WTC11 (cell line): ENCODE measurements at regions not wholly inside any gene's neighbourhood (a gene's known extent, or its start where the extent isn't known, plus 50 kb on each side); places are given as distances from the start of the nearest gene placed in this dataset.

ENCODE experiments used
- ATAC-seq: fragments of 200-7000 bp; cut with Tn5 transposase; 2 replicates; pipeline ENCODE4 v1.10.0; 2021; ENCODE audit warnings: mild to moderate bottlenecking, moderate library complexity
- CTCF ChIA-PET: fragments of 300-600 bp; sonication (Branson Sonifier 250); formaldehyde crosslinking; loops from one replicate; lab custom pipeline; 2021; ENCODE audit warnings: antibody characterized with exemption; lab: Charles Lee
- POLR2A ChIA-PET: fragments of 350-600 bp; sonication (Branson Sonifier 250); formaldehyde crosslinking; loops from one replicate; lab custom pipeline; 2021; ENCODE audit warnings: antibody characterized with exemption; lab: Charles Lee
- DNase-seq: peaks from one replicate; pipeline ENCODE4 v3.0.0; 2021; ENCODE audit warnings: low spot score
- H3K27ac Mint-ChIP-seq: 2 replicates; pipeline ENCODE4 v1.8.0; 2021; ENCODE audit warnings: mixed read lengths
- H3K27me3 Mint-ChIP-seq: 2 replicates; pipeline ENCODE4 v1.8.0; 2021; ENCODE audit warnings: low read depth, mild to moderate bottlenecking, moderate library complexity, mixed read lengths
- H3K36me3 Mint-ChIP-seq: 2 replicates; pipeline ENCODE4 v1.8.0; 2021; ENCODE audit warnings: mixed read lengths
- H3K4me1 Mint-ChIP-seq: 2 replicates; pipeline ENCODE4 v1.8.0; 2022; ENCODE audit warnings: mixed read lengths
- H3K4me3 Mint-ChIP-seq: 2 replicates; pipeline ENCODE4 v1.8.0; 2021; ENCODE audit warnings: mild to moderate bottlenecking, moderate library complexity, mixed read lengths
- H3K9me3 Mint-ChIP-seq: 2 replicates; pipeline ENCODE4 v1.8.0; 2021; ENCODE audit warnings: mixed read lengths
- ATF1 ChIP-seq: sonication (generic); formaldehyde crosslinking; IDR thresholded peaks from 2 replicates; pipeline ENCODE4 v1.8.1; 2023; ENCODE audit warnings: mild to moderate bottlenecking, moderate library complexity, missing genetic modification reagents
- CBFB ChIP-seq: sonication (generic); formaldehyde crosslinking; IDR thresholded peaks from 2 replicates; pipeline ENCODE4 v1.8.1; 2022; ENCODE audit warnings: mild to moderate bottlenecking, low read depth, missing genetic modification reagents
- CTCF ChIP-seq: fragments of 200-600 bp; IDR thresholded peaks from 2 replicates; pipeline ENCODE4 v1.8.0; 2022; ENCODE audit warnings: antibody characterized with exemption
- E2F1 ChIP-seq: sonication (generic); formaldehyde crosslinking; IDR thresholded peaks from 2 replicates; pipeline ENCODE4 v1.8.0; 2022; ENCODE audit warnings: mild to moderate bottlenecking, missing genetic modification reagents
- EMX1 ChIP-seq: fragments of 250-450 bp; sonication (Bioruptor Pico); IDR thresholded peaks from 2 replicates; pipeline ENCODE4 v1.8.0; 2021; ENCODE audit warnings: mild to moderate bottlenecking
- ESRRA ChIP-seq: sonication (generic); formaldehyde crosslinking; IDR thresholded peaks from 2 replicates; pipeline ENCODE4 v1.8.1; 2022; ENCODE audit warnings: mild to moderate bottlenecking, missing genetic modification reagents, borderline replicate concordance
- ETV6 ChIP-seq: sonication (generic); formaldehyde crosslinking; IDR thresholded peaks from 2 replicates; pipeline ENCODE4 v1.8.1; 2022; ENCODE audit warnings: mild to moderate bottlenecking, missing genetic modification reagents
- FOXK1 ChIP-seq: sonication (generic); formaldehyde crosslinking; IDR thresholded peaks from 2 replicates; pipeline ENCODE4 v1.8.0; 2022; ENCODE audit warnings: mild to moderate bottlenecking, moderate library complexity, missing genetic modification reagents
- GABPB1 ChIP-seq: sonication (generic); formaldehyde crosslinking; IDR thresholded peaks from 2 replicates; pipeline ENCODE4 v1.8.1; 2023; ENCODE audit warnings: mild to moderate bottlenecking, missing genetic modification reagents
- IRF1 ChIP-seq: sonication (generic); formaldehyde crosslinking; IDR thresholded peaks from 2 replicates; pipeline ENCODE4 v1.8.0; 2023; ENCODE audit warnings: missing genetic modification reagents
- IRF2 ChIP-seq: sonication (generic); formaldehyde crosslinking; IDR thresholded peaks from 2 replicates; pipeline ENCODE4 v1.8.0; 2022; ENCODE audit warnings: low read depth, missing genetic modification reagents, borderline replicate concordance
- MYBL2 ChIP-seq: sonication (generic); formaldehyde crosslinking; IDR thresholded peaks from 2 replicates; pipeline ENCODE4 v1.8.1; 2023; ENCODE audit warnings: mild to moderate bottlenecking, moderate library complexity, missing genetic modification reagents
- NR1H2 ChIP-seq: sonication (generic); formaldehyde crosslinking; IDR thresholded peaks from 2 replicates; pipeline ENCODE4 v1.9.0; 2021; ENCODE audit warnings: mild to moderate bottlenecking, moderate library complexity, missing genetic modification reagents
- NR2C2 ChIP-seq: sonication (generic); formaldehyde crosslinking; IDR thresholded peaks from 2 replicates; pipeline ENCODE4 v1.8.0; 2022; ENCODE audit warnings: mild to moderate bottlenecking, missing genetic modification reagents
- NR3C1 ChIP-seq: sonication (generic); formaldehyde crosslinking; conservative IDR thresholded peaks from 2 replicates; pipeline ENCODE4 v1.8.1; 2023; ENCODE audit warnings: low read depth, mild to moderate bottlenecking, missing genetic modification reagents
- SMAD3 ChIP-seq: sonication (generic); formaldehyde crosslinking; IDR thresholded peaks from 2 replicates; pipeline ENCODE4 v1.8.0; 2022; ENCODE audit warnings: missing genetic modification reagents, mild to moderate bottlenecking, borderline replicate concordance
- USF1 ChIP-seq: sonication (generic); formaldehyde crosslinking; IDR thresholded peaks from 2 replicates; pipeline ENCODE4 v1.8.0; 2022; ENCODE audit warnings: mild to moderate bottlenecking, missing genetic modification reagents
- USF2 ChIP-seq: sonication (generic); formaldehyde crosslinking; IDR thresholded peaks from 2 replicates; pipeline ENCODE4 v1.8.1; 2023; ENCODE audit warnings: mild to moderate bottlenecking, missing genetic modification reagents, moderate library complexity
- ZBTB21 ChIP-seq: sonication (generic); formaldehyde crosslinking; IDR thresholded peaks from 2 replicates; pipeline ENCODE4 v1.8.1; 2023; ENCODE audit warnings: mild to moderate bottlenecking, missing genetic modification reagents, borderline replicate concordance
- ZBTB43 ChIP-seq: sonication (generic); formaldehyde crosslinking; IDR thresholded peaks from 2 replicates; pipeline ENCODE4 v1.8.1; 2023; ENCODE audit warnings: mild to moderate bottlenecking, missing genetic modification reagents
- ZNF219 ChIP-seq: sonication (generic); formaldehyde crosslinking; IDR thresholded peaks from 2 replicates; pipeline ENCODE4 v1.8.0; 2023; ENCODE audit warnings: missing genetic modification reagents, mild to moderate bottlenecking, borderline replicate concordance
- ZNF232 ChIP-seq: sonication (generic); formaldehyde crosslinking; IDR thresholded peaks from 2 replicates; pipeline ENCODE4 v1.8.0; 2022; ENCODE audit warnings: mild to moderate bottlenecking, missing genetic modification reagents
- ZSCAN18 ChIP-seq: fragments of 250-450 bp; sonication (Bioruptor Pico); IDR thresholded peaks from 2 replicates; pipeline ENCODE4 v2.1.2; 2022; ENCODE audit warnings: mild to moderate bottlenecking, moderate library complexity

- TF ChIP-seq ZSCAN18 (CRISPR knock-in tag) (no peak), ZNF219 (no peak), CBFB (CRISPR knock-in tag) (no peak), ZBTB43 (no peak), CTCF (no peak), IRF1 (no peak)
These were observed 317.5 kb downstream of the BCHE start (continued) for GRCh38 chr3:165519687-165520086.

- no peaks in the 10 kb centered on the region for H3K9me3 Mint-ChIP-seq
- no peaks in the 10 kb centered on the region for H3K27me3 Mint-ChIP-seq
- H3K27ac Mint-ChIP-seq = no peak overlapping the region
- H3K4me3 Mint-ChIP-seq = no peak overlapping the region
- ChIA-PET POLR2A (no interaction called here), CTCF (no interaction called here)
- no peak for TF ChIP-seq ZNF232 (CRISPR knock-in tag)
- no peak for TF ChIP-seq NR1H2
- TF ChIP-seq FOXK1 (CRISPR knock-in tag) = no peak
- no peak for TF ChIP-seq NR2C2 (CRISPR knock-in tag)
- no peak for TF ChIP-seq ATF1 (CRISPR knock-in tag)
- no peak for TF ChIP-seq CBFB (CRISPR knock-in tag)
- TF ChIP-seq ESRRA (CRISPR knock-in tag) = no peak
- no peak for TF ChIP-seq ZBTB43
- ATAC-seq (no peak), DNase-seq (no peak)
- no peaks in the 10 kb centered on the region for H3K36me3 Mint-ChIP-seq
- H3K4me1 Mint-ChIP-seq = no peaks in the 10 kb centered on the region
These were observed 318.9 kb downstream of the BCHE start for GRCh38 chr3:165518346-165518745.

- no peak overlapping the region for H3K4me3 Mint-ChIP-seq
- DNase-seq (no peak), ATAC-seq (no peak)
- no peaks in the 10 kb centered on the region for H3K4me1 Mint-ChIP-seq
- H3K9me3 Mint-ChIP-seq = no peaks in the 10 kb centered on the region
- no peaks in the 10 kb centered on the region for H3K27me3 Mint-ChIP-seq
- ChIA-PET POLR2A (no interaction called here), CTCF (no interaction called here)
- no peak overlapping the region for H3K27ac Mint-ChIP-seq
- H3K36me3 Mint-ChIP-seq = no peaks in the 10 kb centered on the region
- TF ChIP-seq E2F1 (no peak), FOXK1 (CRISPR knock-in tag) (no peak), ZBTB21 (CRISPR knock-in tag) (no peak), USF2 (CRISPR knock-in tag) (no peak), EMX1 (CRISPR knock-in tag) (no peak), ATF1 (CRISPR knock-in tag) (no peak), USF1 (CRISPR knock-in tag) (no peak), NR1H2 (no peak), GABPB1 (CRISPR knock-in tag) (no peak), NR3C1 (CRISPR knock-in tag) (no peak), MYBL2 (CRISPR knock-in tag) (no peak), ETV6 (no peak), ESRRA (CRISPR knock-in tag) (no peak), SMAD3 (CRISPR knock-in tag) (no peak), NR2C2 (CRISPR knock-in tag) (no peak), IRF2 (CRISPR knock-in tag) (no peak)
These were observed 317.8 kb upstream of the SLITRK3 start for GRCh38 chr3:165513715-165514701.
